HG03442 (cell line): ENCODE measurements at regions not wholly inside any gene's neighbourhood (a gene's known extent, or its start where the extent isn't known, plus 50 kb on each side); places are given as distances from the start of the nearest gene placed in this dataset.

Source experiments
- ATAC-seq: cut with Tn5 transposase; IDR thresholded peaks from one replicate; pipeline ENCODE4 v1.9.1; 2021; ENCODE audit warnings: mild to moderate bottlenecking, moderate library complexity; ENCODE audit not compliant: unreplicated experiment

- no peak for ATAC-seq
These were observed 226.0 kb downstream of the VEGFC start for GRCh38 chr4:176566769-176567168.

GRCh38 chr4:176568238-176568637 is 224.5 kb downstream of the VEGFC start:
- no peak for ATAC-seq

GRCh38 chr4:176569301-176569700 is 223.4 kb downstream of the VEGFC start:
- ATAC-seq = no peak

GRCh38 chr4:176571206-176571605 is 221.5 kb downstream of the VEGFC start:
- no peak for ATAC-seq

- ATAC-seq = no peak
These were observed 217.5 kb downstream of the VEGFC start for GRCh38 chr4:176575141-176575730.

GRCh38 chr4:176579226-176579625 is 213.5 kb downstream of the VEGFC start:
- ATAC-seq = no peak

GRCh38 chr4:176583278-176583677 is 209.4 kb downstream of the VEGFC start:
- ATAC-seq = no peak

GRCh38 chr4:176584031-176584606 is 208.6 kb downstream of the VEGFC start:
- no peak for ATAC-seq

- no peak for ATAC-seq
These were observed 204.8 kb downstream of the VEGFC start for GRCh38 chr4:176587920-176588319.

GRCh38 chr4:176588436-176588835 is 204.3 kb downstream of the VEGFC start:
- no peak for ATAC-seq

GRCh38 chr4:176592976-176593670 is 199.6 kb downstream of the VEGFC start:
- ATAC-seq = no peak

GRCh38 chr4:176593943-176594342 is 198.8 kb downstream of the VEGFC start:
- no peak for ATAC-seq

- ATAC-seq = no peak
These were observed 197.5 kb downstream of the VEGFC start for GRCh38 chr4:176595257-176595656.

GRCh38 chr4:176601124-176601523 is 191.6 kb downstream of the VEGFC start:
- ATAC-seq = no peak

GRCh38 chr4:176607807-176608206 is 184.9 kb downstream of the VEGFC start:
- no peak for ATAC-seq

GRCh38 chr4:176608346-176608745 is 184.4 kb downstream of the VEGFC start:
- ATAC-seq = no peak

- ATAC-seq = no peak
These were observed 182.1 kb downstream of the VEGFC start for GRCh38 chr4:176610594-176610993.

- ATAC-seq = no peak
These were observed 181.3 kb downstream of the VEGFC start for GRCh38 chr4:176611381-176611780.

GRCh38 chr4:176611951-176612350 is 180.8 kb downstream of the VEGFC start:
- no peak for ATAC-seq

- no peak for ATAC-seq
These were observed 177.9 kb downstream of the VEGFC start for GRCh38 chr4:176614793-176615192.

- no peak for ATAC-seq
These were observed 176.6 kb downstream of the VEGFC start for GRCh38 chr4:176616151-176616550.

- ATAC-seq = no peak
These were observed 174.6 kb downstream of the VEGFC start for GRCh38 chr4:176618138-176618537.
